Neural cell (in vitro differentiated cells): ENCODE measurements at regions not wholly inside any gene's neighbourhood (a gene's known extent, or its start where the extent isn't known, plus 50 kb on each side); places are given as distances from the start of the nearest gene placed in this dataset.

Experiments used
- H2AFZ ChIP-seq: fragments of 200-600, 300-800 bp; sonication (generic), shearing (Covaris generic); 2 replicates; pipeline ENCODE4 v1.6.0; 2014; ENCODE audit warnings: low read depth, mild to moderate bottlenecking, antibody characterized with exemption, low read length, moderate library complexity
- H3F3A ChIP-seq: fragments of 200-600 bp; shearing (Covaris generic); 2 replicates; pipeline ENCODE4 v1.6.1; 2016; ENCODE audit warnings: mild to moderate bottlenecking, moderate library complexity, mixed read lengths, antibody characterized with exemption, low read length; ENCODE audit not compliant: insufficient read depth, poor library complexity, severe bottlenecking
- H3K27ac ChIP-seq: fragments of 200-600, 300-800 bp; sonication (generic), shearing (Covaris generic); 2 replicates; pipeline ENCODE4 v1.5.1; 2014; ENCODE audit warnings: mild to moderate bottlenecking, low read length, moderate library complexity
- H3K27me3 ChIP-seq: fragments of 300-800, 200-600 bp; sonication (generic), shearing (Covaris generic); 2 replicates; pipeline ENCODE4 v1.6.0; 2014; ENCODE audit warnings: mild to moderate bottlenecking, low read depth, low read length, moderate library complexity; ENCODE audit not compliant: insufficient read depth
- H3K36me3 ChIP-seq: fragments of 300-800, 200-600 bp; sonication (generic), shearing (Covaris generic); 2 replicates; pipeline ENCODE4 v1.5.1; 2014; ENCODE audit warnings: mild to moderate bottlenecking, antibody characterized with exemption, low read length, moderate library complexity; ENCODE audit not compliant: insufficient read depth
- H3K4me2 ChIP-seq: fragments of 300-800, 200-600 bp; sonication (generic), shearing (Covaris generic); 2 replicates; pipeline ENCODE4 v1.6.0; 2014; ENCODE audit warnings: mild to moderate bottlenecking, low read length
- H3K4me3 ChIP-seq: fragments of 300-800, 200-600 bp; sonication (generic), shearing (Covaris generic); 2 replicates; pipeline ENCODE4 v1.5.1; 2014; ENCODE audit warnings: mild to moderate bottlenecking, low read length, moderate library complexity
- H3K79me2 ChIP-seq: fragments of 200-600 bp; shearing (Covaris generic); replicated peaks from 2 replicates; pipeline ENCODE4 v1.6.0; 2014; ENCODE audit warnings: mild to moderate bottlenecking, low read length, moderate library complexity; ENCODE audit not compliant: insufficient read depth
- H3K9ac ChIP-seq: fragments of 300-800, 200-600 bp; sonication (generic), shearing (Covaris generic); 2 replicates; pipeline ENCODE4 v1.6.1; 2016; ENCODE audit warnings: mild to moderate bottlenecking, low read length, mixed read lengths
- H3K9me2 ChIP-seq: fragments of 200-600 bp; shearing (Covaris generic); 2 replicates; pipeline ENCODE4 v1.6.1; 2016; ENCODE audit warnings: mild to moderate bottlenecking, low read length, mixed read lengths; ENCODE audit not compliant: insufficient read depth
- H3K9me3 ChIP-seq: fragments of 200-600, 300-800 bp; sonication (generic), shearing (Covaris generic); 2 replicates; pipeline ENCODE4 v1.6.1; 2016; ENCODE audit warnings: mild to moderate bottlenecking, mixed run types, low read length, moderate library complexity, mixed read lengths
- H4K20me1 ChIP-seq: fragments of 200-600 bp; shearing (Covaris generic); 2 replicates; pipeline ENCODE4 v1.6.1; 2016; ENCODE audit warnings: mild to moderate bottlenecking, mixed run types; ENCODE audit not compliant: insufficient read depth
- EP300 ChIP-seq: fragments of 450-650 bp; conservative IDR thresholded peaks from 2 replicates; pipeline ENCODE4 v1.6.1; 2014; ENCODE audit warnings: antibody characterized with exemption, mild to moderate bottlenecking, moderate library complexity; ENCODE audit not compliant: poor library complexity, severe bottlenecking
- EZH2 ChIP-seq: fragments of 200-600, 300-800 bp; shearing (Covaris generic), sonication (generic); IDR thresholded peaks from 2 replicates; pipeline ENCODE4 v1.6.1; 2014; ENCODE audit warnings: antibody characterized with exemption, low read length, borderline replicate concordance, mild to moderate bottlenecking; ENCODE audit not compliant: insufficient read depth, poor library complexity, severe bottlenecking
- MXI1 ChIP-seq: fragments of 450-650 bp; conservative IDR thresholded peaks from 2 replicates; pipeline ENCODE4 v1.6.1; 2014; ENCODE audit warnings: antibody characterized with exemption, mild to moderate bottlenecking; ENCODE audit not compliant: poor library complexity, severe bottlenecking
- POLR2AphosphoS5 ChIP-seq: IDR thresholded peaks from 2 replicates; pipeline ENCODE4 v1.6.1; 2012
- RAD21 ChIP-seq: fragments of 450-650 bp; conservative IDR thresholded peaks from 2 replicates; pipeline ENCODE4 v1.6.1; 2014; ENCODE audit warnings: antibody characterized with exemption, mild to moderate bottlenecking, moderate library complexity
- SMC3 ChIP-seq: fragments of 450-650 bp; conservative IDR thresholded peaks from 2 replicates; pipeline ENCODE4 v1.6.1; 2014; ENCODE audit warnings: antibody characterized with exemption, mild to moderate bottlenecking, moderate library complexity; ENCODE audit not compliant: poor library complexity
- TF ChIP-seq, protein P1 (sequence below): fragments of 450-650 bp; IDR thresholded peaks from 2 replicates; pipeline ENCODE4 v1.5.1; 2014; ENCODE audit warnings: antibody characterized with exemption, mild to moderate bottlenecking, moderate library complexity; ENCODE audit not compliant: poor library complexity, severe bottlenecking
- TF ChIP-seq, protein P2 (sequence below): IDR thresholded peaks from 2 replicates; pipeline ENCODE4 v1.6.1; 2012; ENCODE audit warnings: borderline replicate concordance

GRCh38 chr14:100674428-100674827, 52.3 kb upstream of the DLK1 start:
- no peak overlapping the region for H3K4me2 ChIP-seq
- no peak for TF ChIP-seq MXI1
- TF ChIP-seq EZH2 = no peak
- peak overlapping the region; percentile 40 for H3K27ac ChIP-seq
- H4K20me1 ChIP-seq = no peaks in the 10 kb centered on the region
- no peaks in the 10 kb centered on the region for H3F3A ChIP-seq
- no peaks in the 10 kb centered on the region for H3K79me2 ChIP-seq
- H3K9me3 ChIP-seq = no peaks in the 10 kb centered on the region
- no peak overlapping the region for H3K4me3 ChIP-seq
- H3K9me2 ChIP-seq = no peaks in the 10 kb centered on the region
- no peaks in the 10 kb centered on the region for H3K36me3 ChIP-seq
- no peaks in the 10 kb centered on the region for H3K27me3 ChIP-seq
- no peak overlapping the region for H3K9ac ChIP-seq
- H2AFZ ChIP-seq = no peak overlapping the region

- Histone ChIP-seq H3K27ac (peak overlapping the region; percentile 40), H3K4me2 (peak overlapping the region; percentile 1), H3K79me2 (no peaks in the 10 kb centered on the region), H3K9me2 (no peaks in the 10 kb centered on the region), H4K20me1 (no peaks in the 10 kb centered on the region), H3K9me3 (no peaks in the 10 kb centered on the region), H3K4me3 (peak overlapping the region; percentile 12), H3K27me3 (no peaks in the 10 kb centered on the region), H3K9ac (peak overlapping the region; percentile 38), H3F3A (no peaks in the 10 kb centered on the region), H3K36me3 (no peaks in the 10 kb centered on the region), H2AFZ (no peak overlapping the region)
- TF ChIP-seq, protein P1, sequence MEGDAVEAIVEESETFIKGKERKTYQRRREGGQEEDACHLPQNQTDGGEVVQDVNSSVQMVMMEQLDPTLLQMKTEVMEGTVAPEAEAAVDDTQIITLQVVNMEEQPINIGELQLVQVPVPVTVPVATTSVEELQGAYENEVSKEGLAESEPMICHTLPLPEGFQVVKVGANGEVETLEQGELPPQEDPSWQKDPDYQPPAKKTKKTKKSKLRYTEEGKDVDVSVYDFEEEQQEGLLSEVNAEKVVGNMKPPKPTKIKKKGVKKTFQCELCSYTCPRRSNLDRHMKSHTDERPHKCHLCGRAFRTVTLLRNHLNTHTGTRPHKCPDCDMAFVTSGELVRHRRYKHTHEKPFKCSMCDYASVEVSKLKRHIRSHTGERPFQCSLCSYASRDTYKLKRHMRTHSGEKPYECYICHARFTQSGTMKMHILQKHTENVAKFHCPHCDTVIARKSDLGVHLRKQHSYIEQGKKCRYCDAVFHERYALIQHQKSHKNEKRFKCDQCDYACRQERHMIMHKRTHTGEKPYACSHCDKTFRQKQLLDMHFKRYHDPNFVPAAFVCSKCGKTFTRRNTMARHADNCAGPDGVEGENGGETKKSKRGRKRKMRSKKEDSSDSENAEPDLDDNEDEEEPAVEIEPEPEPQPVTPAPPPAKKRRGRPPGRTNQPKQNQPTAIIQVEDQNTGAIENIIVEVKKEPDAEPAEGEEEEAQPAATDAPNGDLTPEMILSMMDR = no peak
- TF ChIP-seq POLR2AphosphoS5 (peak; percentile 84), RAD21 (peak; percentile 33), MXI1 (peak; percentile 31), EZH2 (no peak), SMC3 (peak; percentile 21), EP300 (peak; percentile 47)
- TF ChIP-seq, protein P2, sequence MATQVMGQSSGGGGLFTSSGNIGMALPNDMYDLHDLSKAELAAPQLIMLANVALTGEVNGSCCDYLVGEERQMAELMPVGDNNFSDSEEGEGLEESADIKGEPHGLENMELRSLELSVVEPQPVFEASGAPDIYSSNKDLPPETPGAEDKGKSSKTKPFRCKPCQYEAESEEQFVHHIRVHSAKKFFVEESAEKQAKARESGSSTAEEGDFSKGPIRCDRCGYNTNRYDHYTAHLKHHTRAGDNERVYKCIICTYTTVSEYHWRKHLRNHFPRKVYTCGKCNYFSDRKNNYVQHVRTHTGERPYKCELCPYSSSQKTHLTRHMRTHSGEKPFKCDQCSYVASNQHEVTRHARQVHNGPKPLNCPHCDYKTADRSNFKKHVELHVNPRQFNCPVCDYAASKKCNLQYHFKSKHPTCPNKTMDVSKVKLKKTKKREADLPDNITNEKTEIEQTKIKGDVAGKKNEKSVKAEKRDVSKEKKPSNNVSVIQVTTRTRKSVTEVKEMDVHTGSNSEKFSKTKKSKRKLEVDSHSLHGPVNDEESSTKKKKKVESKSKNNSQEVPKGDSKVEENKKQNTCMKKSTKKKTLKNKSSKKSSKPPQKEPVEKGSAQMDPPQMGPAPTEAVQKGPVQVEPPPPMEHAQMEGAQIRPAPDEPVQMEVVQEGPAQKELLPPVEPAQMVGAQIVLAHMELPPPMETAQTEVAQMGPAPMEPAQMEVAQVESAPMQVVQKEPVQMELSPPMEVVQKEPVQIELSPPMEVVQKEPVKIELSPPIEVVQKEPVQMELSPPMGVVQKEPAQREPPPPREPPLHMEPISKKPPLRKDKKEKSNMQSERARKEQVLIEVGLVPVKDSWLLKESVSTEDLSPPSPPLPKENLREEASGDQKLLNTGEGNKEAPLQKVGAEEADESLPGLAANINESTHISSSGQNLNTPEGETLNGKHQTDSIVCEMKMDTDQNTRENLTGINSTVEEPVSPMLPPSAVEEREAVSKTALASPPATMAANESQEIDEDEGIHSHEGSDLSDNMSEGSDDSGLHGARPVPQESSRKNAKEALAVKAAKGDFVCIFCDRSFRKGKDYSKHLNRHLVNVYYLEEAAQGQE = no peak
These were observed 51.6 kb upstream of the DLK1 start for GRCh38 chr14:100674897-100675619.
